GM18907 (cell line): ENCODE measurements at regions not wholly inside any gene's neighbourhood (a gene's known extent, or its start where the extent isn't known, plus 50 kb on each side); places are given as distances from the start of the nearest gene placed in this dataset.

Experiments
- ATAC-seq: cut with Tn5 transposase; IDR thresholded peaks from one replicate; pipeline ENCODE4 v1.9.1; 2021; ENCODE audit warnings: mild to moderate bottlenecking, moderate library complexity; ENCODE audit not compliant: unreplicated experiment

- ATAC-seq: no peak
Measured at GRCh38 chr6:115728171-115728570, 332.5 kb downstream of the FRK start.

- ATAC-seq: no peak
Measured at GRCh38 chr6:115721564-115721963, 339.1 kb downstream of the FRK start.

- ATAC-seq: no peak
Measured at GRCh38 chr6:115720900-115721299, 339.8 kb downstream of the FRK start.

GRCh38 chr6:115717472-115717871 lies 343.2 kb downstream of the FRK start:
- peak; percentile 46 for ATAC-seq

- peak; percentile 98 for ATAC-seq
Measured at GRCh38 chr6:115717062-115717461, 343.6 kb downstream of the FRK start.

GRCh38 chr6:115712291-115712961 lies 348.3 kb downstream of the FRK start:
- ATAC-seq: no peak

- no peak for ATAC-seq
Measured at GRCh38 chr6:115708850-115709249, 351.8 kb downstream of the FRK start.

- no peak for ATAC-seq
Measured at GRCh38 chr6:115706981-115707380, 353.7 kb downstream of the FRK start.

- ATAC-seq: no peak
Measured at GRCh38 chr6:115706324-115706723, 354.4 kb downstream of the FRK start.

- no peak for ATAC-seq
Measured at GRCh38 chr6:115704028-115704427, 356.7 kb downstream of the FRK start.

- ATAC-seq: no peak
Measured at GRCh38 chr6:115691433-115691832, 369.3 kb downstream of the FRK start.

GRCh38 chr6:115690854-115691253 lies 369.8 kb downstream of the FRK start:
- ATAC-seq: no peak

- no peak for ATAC-seq
Measured at GRCh38 chr6:115681978-115682775, 378.5 kb downstream of the FRK start.

GRCh38 chr6:115680621-115681020 lies 380.1 kb downstream of the FRK start:
- no peak for ATAC-seq

GRCh38 chr6:115677198-115677597 lies 383.5 kb downstream of the FRK start:
- no peak for ATAC-seq

- no peak for ATAC-seq
Measured at GRCh38 chr6:115675443-115675842, 385.2 kb downstream of the FRK start.

- ATAC-seq: no peak
Measured at GRCh38 chr6:115668781-115669180, 391.9 kb downstream of the FRK start.

GRCh38 chr6:115668211-115668610 lies 392.5 kb downstream of the FRK start:
- ATAC-seq: no peak

GRCh38 chr6:115667478-115668026 lies 393.1 kb downstream of the FRK start:
- ATAC-seq: no peak

- no peak for ATAC-seq
Measured at GRCh38 chr6:115666997-115667396, 393.7 kb downstream of the FRK start.

- no peak for ATAC-seq
Measured at GRCh38 chr6:115665310-115665709, 395.4 kb downstream of the FRK start.

- ATAC-seq: no peak
Measured at GRCh38 chr6:115663681-115664080, 397.0 kb downstream of the FRK start.
